ENCODE measurements at regions not wholly inside any gene's neighbourhood (a gene's known extent, or its start where the extent isn't known, plus 50 kb on each side); places are given as distances from the start of the nearest gene placed in this dataset.
"Not testable (repeated sequence)": the region's sequence is repeated elsewhere in the genome, so short reads cannot be mapped to it uniquely, and the experiment has no call there.

DNA sequence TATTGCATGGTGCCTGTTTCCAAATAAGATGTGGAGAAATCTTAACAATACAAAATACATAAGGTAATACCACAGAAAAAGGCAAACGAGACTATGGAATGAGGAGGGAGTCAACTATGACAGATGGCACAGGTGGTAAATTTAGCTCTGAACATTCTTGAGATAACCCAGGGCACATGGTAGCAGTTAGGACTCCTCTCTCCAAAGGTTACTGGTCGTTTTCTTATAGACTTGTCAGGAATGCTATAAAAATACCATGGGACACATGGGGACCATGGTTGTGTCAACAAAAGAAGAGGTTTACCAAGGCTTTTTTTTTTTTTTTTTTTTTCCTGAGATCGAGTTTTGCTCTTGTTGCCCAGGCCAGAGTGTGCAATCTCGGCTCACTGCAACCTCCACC is 209.4 kb upstream of the RFX3 start:
- no peak overlapping the region for H3K4me3 ChIP-seq (ENCODE audit: low read depth, low read length)
- no peaks in the 10 kb centered on the region for H3K4me1 ChIP-seq
- H3K9me3 ChIP-seq: no peaks in the 10 kb centered on the region
- H3K27me3 ChIP-seq: no peaks in the 10 kb centered on the region
- TF ChIP-seq, protein P1, sequence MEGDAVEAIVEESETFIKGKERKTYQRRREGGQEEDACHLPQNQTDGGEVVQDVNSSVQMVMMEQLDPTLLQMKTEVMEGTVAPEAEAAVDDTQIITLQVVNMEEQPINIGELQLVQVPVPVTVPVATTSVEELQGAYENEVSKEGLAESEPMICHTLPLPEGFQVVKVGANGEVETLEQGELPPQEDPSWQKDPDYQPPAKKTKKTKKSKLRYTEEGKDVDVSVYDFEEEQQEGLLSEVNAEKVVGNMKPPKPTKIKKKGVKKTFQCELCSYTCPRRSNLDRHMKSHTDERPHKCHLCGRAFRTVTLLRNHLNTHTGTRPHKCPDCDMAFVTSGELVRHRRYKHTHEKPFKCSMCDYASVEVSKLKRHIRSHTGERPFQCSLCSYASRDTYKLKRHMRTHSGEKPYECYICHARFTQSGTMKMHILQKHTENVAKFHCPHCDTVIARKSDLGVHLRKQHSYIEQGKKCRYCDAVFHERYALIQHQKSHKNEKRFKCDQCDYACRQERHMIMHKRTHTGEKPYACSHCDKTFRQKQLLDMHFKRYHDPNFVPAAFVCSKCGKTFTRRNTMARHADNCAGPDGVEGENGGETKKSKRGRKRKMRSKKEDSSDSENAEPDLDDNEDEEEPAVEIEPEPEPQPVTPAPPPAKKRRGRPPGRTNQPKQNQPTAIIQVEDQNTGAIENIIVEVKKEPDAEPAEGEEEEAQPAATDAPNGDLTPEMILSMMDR (IDR thresholded peaks at IDR 0.05; ENCODE audit: low read depth, low read length): no peak
- no peaks in the 10 kb centered on the region for H3K36me3 ChIP-seq
- DNase-seq: no peak

DNA sequence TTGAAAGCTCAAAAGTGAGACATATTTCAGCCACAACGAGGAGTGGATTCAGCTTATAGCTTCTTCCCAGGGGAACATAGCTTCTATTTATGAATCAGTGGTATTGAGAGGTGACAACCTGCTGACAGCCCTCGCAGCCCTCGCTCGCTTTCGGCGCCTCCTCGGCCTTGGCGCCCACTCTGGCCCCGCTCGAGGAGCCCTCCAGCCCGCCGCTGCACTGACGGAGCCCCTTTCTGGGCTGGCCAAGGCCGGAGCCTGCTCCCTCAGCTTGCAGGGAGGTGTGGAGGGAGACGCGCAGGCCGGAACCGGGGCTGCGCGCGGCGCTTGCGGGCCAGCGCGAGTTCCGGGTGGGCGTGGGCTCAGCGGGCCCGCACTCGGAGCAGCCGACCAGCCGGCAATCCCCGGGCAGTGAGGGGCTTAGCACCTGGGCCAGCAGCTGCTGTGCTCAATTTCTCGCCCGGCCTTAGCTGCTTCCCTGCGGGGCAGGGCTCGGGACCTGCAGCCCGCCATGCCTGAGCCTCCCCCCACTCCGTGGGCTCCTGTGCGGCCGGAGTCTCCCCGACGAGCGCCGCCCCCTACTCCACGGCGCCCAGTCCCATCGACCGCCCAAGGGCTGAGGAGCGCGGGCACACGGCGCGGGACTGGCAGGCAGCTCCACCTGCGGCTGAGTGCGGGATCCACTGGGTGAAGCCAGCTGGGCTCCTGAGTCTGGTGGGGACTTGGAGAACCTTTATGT is 207.9 kb upstream of the RFX3 start:
- not testable (repeated sequence) for H3K36me3 ChIP-seq

GRCh38 chr9:3733039-3733408 is 207.2 kb upstream of the RFX3 start:
- Histone ChIP-seq H3K4me3 (ENCODE audit: low read depth, low read length) (no peak overlapping the region), H3K27me3 (no peaks in the 10 kb centered on the region), H3K9me3 (no peaks in the 10 kb centered on the region), H3K36me3 (no peaks in the 10 kb centered on the region), H3K4me1 (no peaks in the 10 kb centered on the region)
- TF ChIP-seq, protein P1 (IDR thresholded peaks at IDR 0.05; ENCODE audit: low read depth, low read length): no peak
- DNase-seq: no peak

More for the DNA sequence above, 207.9 kb upstream of the RFX3 start:
- not testable (repeated sequence) for H3K9me3 ChIP-seq; H3K27me3 ChIP-seq; DNase-seq; H3K4me3 ChIP-seq (ENCODE audit: low read depth, low read length); H3K4me1 ChIP-seq

- Histone ChIP-seq H3K4me1 (no peaks in the 10 kb centered on the region), H3K36me3 (no peaks in the 10 kb centered on the region), H3K4me3 (ENCODE audit: low read depth, low read length) (no peak overlapping the region), H3K27me3 (no peaks in the 10 kb centered on the region), H3K9me3 (no peaks in the 10 kb centered on the region)
- DNase-seq: peak; percentile 20
- TF ChIP-seq, protein P1 (IDR thresholded peaks at IDR 0.05; ENCODE audit: low read depth, low read length): peak; percentile 66
These were observed 206.6 kb upstream of the RFX3 start for GRCh38 chr9:3732077-3733038.

DNA sequence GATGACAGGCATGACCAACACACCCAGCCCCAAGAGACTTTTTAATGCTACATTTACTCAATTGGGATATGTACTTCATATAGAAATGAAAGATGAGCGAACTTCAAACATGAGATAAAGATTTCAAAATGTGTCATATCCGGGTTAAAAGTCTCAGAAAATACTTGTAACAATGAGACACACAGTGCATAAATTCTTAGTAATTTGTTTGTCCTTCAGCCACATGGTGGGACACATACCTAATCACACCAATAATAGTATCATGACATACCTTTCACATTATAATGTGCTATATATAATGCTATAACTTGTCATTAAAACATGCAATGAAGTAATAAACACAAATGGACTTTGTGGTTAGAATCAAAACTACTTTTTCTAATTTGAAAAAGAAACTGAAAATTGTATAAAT is 204.7 kb upstream of the RFX3 start:
- H3K9me3 ChIP-seq: no peaks in the 10 kb centered on the region
- H3K36me3 ChIP-seq: no peaks in the 10 kb centered on the region
- no peak for DNase-seq
- TF ChIP-seq, protein P1 (IDR thresholded peaks at IDR 0.05; ENCODE audit: low read depth, low read length): no peak
- H3K27me3 ChIP-seq: no peaks in the 10 kb centered on the region
- H3K4me1 ChIP-seq: no peaks in the 10 kb centered on the region
- no peak overlapping the region for H3K4me3 ChIP-seq (ENCODE audit: low read depth, low read length)

- H3K9me3 ChIP-seq: no peaks in the 10 kb centered on the region
- no peak overlapping the region for H3K4me3 ChIP-seq (ENCODE audit: low read depth, low read length)
- no peaks in the 10 kb centered on the region for H3K27me3 ChIP-seq
- DNase-seq: no peak
- TF ChIP-seq, protein P1 (IDR thresholded peaks at IDR 0.05; ENCODE audit: low read depth, low read length): no peak
- H3K4me1 ChIP-seq: no peaks in the 10 kb centered on the region
- H3K36me3 ChIP-seq: no peaks in the 10 kb centered on the region
These were observed 195.3 kb upstream of the RFX3 start for GRCh38 chr9:3721096-3721495.
